ENCODE measurements at regions not wholly inside any gene's neighbourhood (a gene's known extent, or its start where the extent isn't known, plus 50 kb on each side); places are given as distances from the start of the nearest gene placed in this dataset.
"Not testable (repeated sequence)": the region's sequence is repeated elsewhere in the genome, so short reads cannot be mapped to it uniquely, and the experiment has no call there.

GRCh38 chr12:131513606-131514005, 197.3 kb upstream of the SFSWAP start:
- H3K27ac Mint-ChIP-seq: no peak overlapping the region
- H3K9me3 Mint-ChIP-seq: peaks cover 32% of the 10 kb centered on the region
- DNase-seq: no peak
- peaks cover 5% of the 10 kb centered on the region for H3K4me1 Mint-ChIP-seq
- H3K27me3 Mint-ChIP-seq (ENCODE audit: low read depth, poor library complexity): peaks cover 25% of the 10 kb centered on the region
- H3K36me3 Mint-ChIP-seq (ENCODE audit: low read depth): no peaks in the 10 kb centered on the region
- TF ChIP-seq CTCF (IDR thresholded peaks at IDR 0.05): no peak
- H3K4me3 Mint-ChIP-seq: no peak overlapping the region

DNA sequence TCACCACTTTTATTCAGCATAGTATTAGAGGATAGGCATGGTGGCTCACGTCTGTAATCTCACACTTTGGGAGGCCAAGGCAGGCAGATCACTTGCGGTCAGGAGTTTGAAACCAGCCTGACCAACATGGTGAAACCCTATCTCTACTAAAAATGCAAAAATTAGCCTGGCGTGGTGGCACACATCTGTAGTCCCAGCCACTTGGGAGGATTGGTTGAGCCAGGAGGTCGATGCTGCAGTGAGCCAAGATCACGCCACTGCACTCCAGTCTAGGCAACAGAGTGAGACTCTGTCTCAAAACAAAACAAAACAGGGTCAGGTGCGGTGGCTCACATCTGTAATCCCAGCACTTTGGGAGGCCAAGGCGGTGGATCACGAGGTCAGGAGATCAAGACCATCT, 190.3 kb upstream of the SFSWAP start:
- not testable (repeated sequence) for H3K4me1 Mint-ChIP-seq; H3K36me3 Mint-ChIP-seq (ENCODE audit: low read depth); DNase-seq; H3K27ac Mint-ChIP-seq; H3K4me3 Mint-ChIP-seq
- H3K27me3 Mint-ChIP-seq (ENCODE audit: low read depth, poor library complexity): peaks cover 27% of the 10 kb centered on the region
- H3K9me3 Mint-ChIP-seq: peaks cover 28% of the 10 kb centered on the region

GRCh38 chr12:131521326-131521725, 189.6 kb upstream of the SFSWAP start:
- no peak overlapping the region for H3K4me3 Mint-ChIP-seq

DNA sequence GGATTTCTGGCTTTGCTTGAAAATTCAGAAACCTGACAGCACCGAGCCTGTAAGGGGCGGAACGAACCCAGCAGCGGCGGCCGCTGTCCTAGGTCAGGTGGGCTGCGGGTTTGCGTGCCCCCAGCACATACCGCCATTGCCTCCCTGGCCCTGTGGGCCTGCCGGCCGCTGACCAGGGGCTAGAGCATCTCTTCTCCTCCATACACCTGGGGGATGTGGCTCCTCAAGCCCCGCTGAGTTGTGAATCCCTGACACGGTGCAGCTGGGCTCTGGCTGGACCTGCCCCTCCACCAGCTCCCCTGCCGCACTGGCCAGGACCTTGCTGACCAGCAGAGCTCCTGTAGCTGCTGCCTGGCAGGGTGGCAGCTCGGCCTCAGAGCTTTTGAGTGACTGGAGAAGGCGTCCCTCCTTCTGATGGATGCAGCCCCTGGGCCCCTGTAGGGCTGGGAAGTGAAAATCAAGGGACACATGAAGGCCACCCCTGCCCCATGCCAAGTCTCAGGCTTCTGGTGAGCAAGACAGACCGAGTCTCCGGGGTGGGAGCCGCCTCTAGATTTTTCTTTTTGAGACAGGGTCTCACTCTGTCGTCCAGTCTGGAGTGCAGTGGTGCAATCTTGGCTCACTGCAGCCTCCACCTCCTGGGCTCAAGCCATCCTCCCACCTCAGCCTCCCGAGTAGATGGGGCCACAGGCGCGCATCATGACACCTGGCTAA, 184.9 kb upstream of the SFSWAP start:
- H3K27me3 Mint-ChIP-seq (ENCODE audit: low read depth, poor library complexity): peaks cover 38% of the 10 kb centered on the region
- H3K27ac Mint-ChIP-seq: no peak overlapping the region
- H3K4me3 Mint-ChIP-seq: no peak overlapping the region
- TF ChIP-seq CTCF (IDR thresholded peaks at IDR 0.05): no peak
- H3K4me1 Mint-ChIP-seq: no peaks in the 10 kb centered on the region
- no peaks in the 10 kb centered on the region for H3K9me3 Mint-ChIP-seq
- no peaks in the 10 kb centered on the region for H3K36me3 Mint-ChIP-seq (ENCODE audit: low read depth)
- DNase-seq: no peak

More at GRCh38 chr12:131521326-131521725, 189.6 kb upstream of the SFSWAP start:
- H3K27ac Mint-ChIP-seq: no peak overlapping the region
- TF ChIP-seq CTCF (IDR thresholded peaks at IDR 0.05): no peak
- H3K27me3 Mint-ChIP-seq (ENCODE audit: low read depth, poor library complexity): peaks cover 29% of the 10 kb centered on the region
- H3K9me3 Mint-ChIP-seq: peaks cover 21% of the 10 kb centered on the region
- H3K36me3 Mint-ChIP-seq (ENCODE audit: low read depth): no peaks in the 10 kb centered on the region
- DNase-seq: no peak
- H3K4me1 Mint-ChIP-seq: no peaks in the 10 kb centered on the region

- Mint-ChIP-seq H3K9me3 (no peaks in the 10 kb centered on the region), H3K36me3 (ENCODE audit: low read depth) (no peaks in the 10 kb centered on the region), H3K4me1 (no peaks in the 10 kb centered on the region), H3K27ac (no peak overlapping the region), H3K27me3 (ENCODE audit: low read depth, poor library complexity) (peaks cover 42% of the 10 kb centered on the region), H3K4me3 (no peak overlapping the region)
- TF ChIP-seq CTCF (IDR thresholded peaks at IDR 0.05): no peak
- DNase-seq: no peak
Observed at GRCh38 chr12:131527092-131527491, 183.8 kb upstream of the SFSWAP start.

DNA sequence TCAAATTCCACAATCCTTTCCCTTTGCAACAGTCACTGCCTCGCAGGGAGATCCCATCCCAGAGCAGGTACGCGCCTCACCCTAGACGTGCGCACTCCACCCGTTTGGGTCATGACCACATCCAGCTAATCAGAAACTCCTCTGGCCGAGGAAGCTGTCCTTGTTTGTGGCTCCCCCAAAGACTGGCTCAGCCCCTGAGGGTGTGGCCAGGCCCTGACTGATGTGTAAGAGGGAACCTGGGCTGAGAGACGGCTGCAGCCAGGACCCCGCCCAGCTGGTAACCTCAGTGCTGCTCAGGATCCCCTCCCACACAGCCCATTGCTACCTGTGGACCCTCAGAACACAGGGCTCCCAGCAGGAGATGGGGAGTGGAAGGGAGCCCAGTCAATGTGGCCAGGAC, 183.2 kb upstream of the SFSWAP start:
- Mint-ChIP-seq H3K27me3 (ENCODE audit: low read depth, poor library complexity) (peaks cover 42% of the 10 kb centered on the region), H3K27ac (no peak overlapping the region), H3K9me3 (no peaks in the 10 kb centered on the region), H3K36me3 (ENCODE audit: low read depth) (no peaks in the 10 kb centered on the region), H3K4me1 (no peaks in the 10 kb centered on the region), H3K4me3 (no peak overlapping the region)
- no peak for TF ChIP-seq CTCF (IDR thresholded peaks at IDR 0.05)
- no peak for DNase-seq
